GM23338 (cell line): ENCODE measurements at regions not wholly inside any gene's neighbourhood (a gene's known extent, or its start where the extent isn't known, plus 50 kb on each side); places are given as distances from the start of the nearest gene placed in this dataset.

Experiments
- ATAC-seq: fragments of 200-7000 bp; cut with Tn5 transposase; 3 replicates; pipeline ENCODE4 v1.9.1; 2020
- DNase-seq: peaks from one replicate; pipeline ENCODE4 v3.0.0-alpha.2; 2015; ENCODE audit warnings: low spot score
- H2AFZ ChIP-seq: fragments of 200-600 bp; sonication (generic); 2 replicates; pipeline ENCODE4 v1.8.0; 2016; ENCODE audit warnings: antibody characterized with exemption, mild to moderate bottlenecking, moderate library complexity
- H3F3A ChIP-seq: fragments of 200-600 bp; sonication (generic); replicated peaks from 2 replicates; pipeline ENCODE4 v1.8.0; 2017; ENCODE audit warnings: antibody characterized with exemption, mixed run types, low read depth
- H3K27ac ChIP-seq: fragments of 200-600 bp; sonication (generic); 2 replicates; pipeline ENCODE4 v1.6.1; 2016; ENCODE audit warnings: low read depth
- H3K27me3 ChIP-seq: fragments of 200-600 bp; sonication (generic); 2 replicates; pipeline ENCODE4 v1.8.0; 2016; ENCODE audit warnings: mild to moderate bottlenecking, mixed run types, moderate library complexity; ENCODE audit not compliant: insufficient read depth
- H3K36me3 ChIP-seq: fragments of 200-600 bp; sonication (generic); 2 replicates; pipeline ENCODE4 v1.8.0; 2016; ENCODE audit warnings: mild to moderate bottlenecking; ENCODE audit not compliant: insufficient read depth
- H3K4me1 ChIP-seq: fragments of 200-600 bp; sonication (generic); 2 replicates; pipeline ENCODE4 v1.8.0; 2016; ENCODE audit warnings: mild to moderate bottlenecking, moderate library complexity; ENCODE audit not compliant: insufficient read depth
- H3K4me2 ChIP-seq: fragments of 200-600 bp; sonication (generic); 2 replicates; pipeline ENCODE4 v1.7.1; 2017; ENCODE audit warnings: mixed run types
- H3K4me3 ChIP-seq: fragments of 200-600 bp; sonication (generic); 2 replicates; pipeline ENCODE4 v1.6.1; 2016; ENCODE audit warnings: mixed run types
- H3K79me2 ChIP-seq: fragments of 200-600 bp; sonication (generic); replicated peaks from 2 replicates; pipeline ENCODE4 v1.8.0; 2017; ENCODE audit warnings: mild to moderate bottlenecking; ENCODE audit not compliant: insufficient read depth
- H3K9me2 ChIP-seq: fragments of 200-600 bp; sonication (generic); 2 replicates; pipeline ENCODE4 v1.8.0; 2017; ENCODE audit not compliant: insufficient read depth
- H4K20me1 ChIP-seq: fragments of 200-600 bp; sonication (generic); replicated peaks from 2 replicates; pipeline ENCODE4 v1.8.0; 2017; ENCODE audit warnings: mild to moderate bottlenecking; ENCODE audit not compliant: insufficient read depth
- H3K27ac Mint-ChIP-seq: 2 replicates; pipeline ENCODE4 v1.8.0; 2020; ENCODE audit warnings: inconsistent platforms, mild to moderate bottlenecking, moderate library complexity, mixed read lengths
- H3K27me3 Mint-ChIP-seq: 3 replicates; pipeline ENCODE4 v1.8.0; 2022; ENCODE audit warnings: low read depth, mild to moderate bottlenecking, moderate library complexity, mixed read lengths, inconsistent platforms; ENCODE audit not compliant: insufficient read depth, poor library complexity
- H3K36me3 Mint-ChIP-seq: 3 replicates; pipeline ENCODE4 v1.8.0; 2021; ENCODE audit warnings: low read depth, mild to moderate bottlenecking, inconsistent platforms, moderate library complexity, mixed read lengths
- H3K4me1 Mint-ChIP-seq: 3 replicates; pipeline ENCODE4 v1.8.0; 2020; ENCODE audit warnings: mild to moderate bottlenecking, inconsistent platforms, mixed read lengths
- H3K4me3 Mint-ChIP-seq: 3 replicates; pipeline ENCODE4 v1.8.0; 2021; ENCODE audit warnings: moderate library complexity, mild to moderate bottlenecking, inconsistent platforms, mixed read lengths
- H3K9me3 Mint-ChIP-seq: 3 replicates; pipeline ENCODE4 v1.8.0; 2020; ENCODE audit warnings: moderate library complexity, mild to moderate bottlenecking, inconsistent platforms, mixed read lengths
- CREB1 ChIP-seq: fragments of 250-450 bp; sonication (Bioruptor Pico); IDR thresholded peaks from 2 replicates; pipeline ENCODE4 v1.5.0; 2020; ENCODE audit warnings: low read depth, mild to moderate bottlenecking, moderate library complexity
- CTCF ChIP-seq, 2 experiments: fragments of 200-600 bp in 1 of 2; sonication (generic) in 1 of 2; conservative IDR thresholded peaks; 2 replicates each; pipeline versions ENCODE4 v1.5.1 to v1.6.1; 2016 to 2017; ENCODE audit warnings: antibody characterized with exemption in 2 of 2, low read depth in 2 of 2, mild to moderate bottlenecking in 2 of 2, moderate library complexity in 1 of 2
- ETS1 ChIP-seq: IDR thresholded peaks from 2 replicates; pipeline ENCODE4 v1.6.1; 2016; ENCODE audit warnings: antibody characterized with exemption
- EZH2 ChIP-seq: fragments of 200-600 bp; sonication (generic); IDR thresholded peaks from one replicate; pipeline ENCODE4 v1.8.0; 2017; ENCODE audit warnings: antibody characterized with exemption, mild to moderate bottlenecking, low read depth; ENCODE audit not compliant: unreplicated experiment
- EZH2phosphoT487 ChIP-seq: fragments of 200-600 bp; sonication (generic); IDR thresholded peaks from one replicate; pipeline ENCODE4 v1.8.1; 2018; ENCODE audit warnings: antibody characterized with exemption; ENCODE audit not compliant: unreplicated experiment
- REST ChIP-seq: IDR thresholded peaks from one replicate; pipeline ENCODE4 v1.6.1; 2018; ENCODE audit warnings: antibody characterized with exemption; ENCODE audit not compliant: unreplicated experiment
- STAT1 ChIP-seq: IDR thresholded peaks from one replicate; pipeline ENCODE4 v1.6.1; 2016; ENCODE audit warnings: antibody characterized with exemption; ENCODE audit not compliant: unreplicated experiment
- ZNF331 ChIP-seq: fragments of 250-450 bp; sonication (Bioruptor Pico); IDR thresholded peaks from 2 replicates; pipeline ENCODE4 v1.5.0; 2020; ENCODE audit warnings: low read depth, mild to moderate bottlenecking, moderate library complexity
- TF ChIP-seq, protein P1 (sequence below): fragments of 250-450 bp; sonication (Bioruptor Pico); IDR thresholded peaks from 2 replicates; pipeline ENCODE4 v1.5.0; 2020; ENCODE audit warnings: mild to moderate bottlenecking, moderate library complexity

- H3F3A ChIP-seq = no peaks in the 10 kb centered on the region
- no peaks in the 10 kb centered on the region for H3K36me3 Mint-ChIP-seq
- H3K27ac Mint-ChIP-seq = no peak overlapping the region
- H3K4me1 Mint-ChIP-seq = no peaks in the 10 kb centered on the region
- DNase-seq = no peak
- H3K4me1 ChIP-seq = no peaks in the 10 kb centered on the region
- no peaks in the 10 kb centered on the region for H3K27me3 ChIP-seq
- no peaks in the 10 kb centered on the region for H3K36me3 ChIP-seq
- no peak overlapping the region for H2AFZ ChIP-seq
- H3K9me2 ChIP-seq = no peaks in the 10 kb centered on the region
- TF ChIP-seq REST (no peak), CREB1 (CRISPR knock-in tag) (no peak), STAT1 (no peak), EZH2phosphoT487 (no peak), ZNF331 (CRISPR knock-in tag) (no peak), ETS1 (no peak), CTCF (conservative IDR thresholded peaks at IDR 0.05; ENCODE audit: low read depth in 2 of 2) (no peak), EZH2 (no peak)
- TF ChIP-seq, protein P1, sequence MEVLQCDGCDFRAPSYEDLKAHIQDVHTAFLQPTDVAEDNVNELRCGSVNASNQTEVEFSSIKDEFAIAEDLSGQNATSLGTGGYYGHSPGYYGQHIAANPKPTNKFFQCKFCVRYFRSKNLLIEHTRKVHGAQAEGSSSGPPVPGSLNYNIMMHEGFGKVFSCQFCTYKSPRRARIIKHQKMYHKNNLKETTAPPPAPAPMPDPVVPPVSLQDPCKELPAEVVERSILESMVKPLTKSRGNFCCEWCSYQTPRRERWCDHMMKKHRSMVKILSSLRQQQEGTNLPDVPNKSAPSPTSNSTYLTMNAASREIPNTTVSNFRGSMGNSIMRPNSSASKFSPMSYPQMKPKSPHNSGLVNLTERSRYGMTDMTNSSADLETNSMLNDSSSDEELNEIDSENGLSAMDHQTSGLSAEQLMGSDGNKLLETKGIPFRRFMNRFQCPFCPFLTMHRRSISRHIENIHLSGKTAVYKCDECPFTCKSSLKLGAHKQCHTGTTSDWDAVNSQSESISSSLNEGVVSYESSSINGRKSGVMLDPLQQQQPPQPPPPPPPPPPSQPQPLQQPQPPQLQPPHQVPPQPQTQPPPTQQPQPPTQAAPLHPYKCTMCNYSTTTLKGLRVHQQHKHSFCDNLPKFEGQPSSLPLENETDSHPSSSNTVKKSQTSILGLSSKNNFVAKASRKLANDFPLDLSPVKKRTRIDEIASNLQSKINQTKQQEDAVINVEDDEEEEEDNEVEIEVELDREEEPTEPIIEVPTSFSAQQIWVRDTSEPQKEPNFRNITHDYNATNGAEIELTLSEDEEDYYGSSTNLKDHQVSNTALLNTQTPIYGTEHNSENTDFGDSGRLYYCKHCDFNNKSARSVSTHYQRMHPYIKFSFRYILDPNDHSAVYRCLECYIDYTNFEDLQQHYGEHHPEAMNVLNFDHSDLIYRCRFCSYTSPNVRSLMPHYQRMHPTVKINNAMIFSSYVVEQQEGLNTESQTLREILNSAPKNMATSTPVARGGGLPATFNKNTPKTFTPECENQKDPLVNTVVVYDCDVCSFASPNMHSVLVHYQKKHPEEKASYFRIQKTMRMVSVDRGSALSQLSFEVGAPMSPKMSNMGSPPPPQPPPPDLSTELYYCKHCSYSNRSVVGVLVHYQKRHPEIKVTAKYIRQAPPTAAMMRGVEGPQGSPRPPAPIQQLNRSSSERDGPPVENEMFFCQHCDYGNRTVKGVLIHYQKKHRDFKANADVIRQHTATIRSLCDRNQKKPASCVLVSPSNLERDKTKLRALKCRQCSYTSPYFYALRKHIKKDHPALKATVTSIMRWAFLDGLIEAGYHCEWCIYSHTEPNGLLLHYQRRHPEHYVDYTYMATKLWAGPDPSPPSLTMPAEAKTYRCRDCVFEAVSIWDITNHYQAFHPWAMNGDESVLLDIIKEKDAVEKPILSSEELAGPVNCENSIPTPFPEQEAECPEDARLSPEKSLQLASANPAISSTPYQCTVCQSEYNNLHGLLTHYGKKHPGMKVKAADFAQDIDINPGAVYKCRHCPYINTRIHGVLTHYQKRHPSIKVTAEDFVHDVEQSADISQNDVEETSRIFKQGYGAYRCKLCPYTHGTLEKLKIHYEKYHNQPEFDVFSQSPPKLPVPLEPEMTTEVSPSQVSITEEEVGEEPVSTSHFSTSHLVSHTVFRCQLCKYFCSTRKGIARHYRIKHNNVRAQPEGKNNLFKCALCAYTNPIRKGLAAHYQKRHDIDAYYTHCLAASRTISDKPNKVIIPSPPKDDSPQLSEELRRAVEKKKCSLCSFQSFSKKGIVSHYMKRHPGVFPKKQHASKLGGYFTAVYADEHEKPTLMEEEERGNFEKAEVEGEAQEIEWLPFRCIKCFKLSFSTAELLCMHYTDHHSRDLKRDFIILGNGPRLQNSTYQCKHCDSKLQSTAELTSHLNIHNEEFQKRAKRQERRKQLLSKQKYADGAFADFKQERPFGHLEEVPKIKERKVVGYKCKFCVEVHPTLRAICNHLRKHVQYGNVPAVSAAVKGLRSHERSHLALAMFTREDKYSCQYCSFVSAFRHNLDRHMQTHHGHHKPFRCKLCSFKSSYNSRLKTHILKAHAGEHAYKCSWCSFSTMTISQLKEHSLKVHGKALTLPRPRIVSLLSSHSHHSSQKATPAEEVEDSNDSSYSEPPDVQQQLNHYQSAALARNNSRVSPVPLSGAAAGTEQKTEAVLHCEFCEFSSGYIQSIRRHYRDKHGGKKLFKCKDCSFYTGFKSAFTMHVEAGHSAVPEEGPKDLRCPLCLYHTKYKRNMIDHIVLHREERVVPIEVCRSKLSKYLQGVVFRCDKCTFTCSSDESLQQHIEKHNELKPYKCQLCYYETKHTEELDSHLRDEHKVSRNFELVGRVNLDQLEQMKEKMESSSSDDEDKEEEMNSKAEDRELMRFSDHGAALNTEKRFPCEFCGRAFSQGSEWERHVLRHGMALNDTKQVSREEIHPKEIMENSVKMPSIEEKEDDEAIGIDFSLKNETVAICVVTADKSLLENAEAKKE (CRISPR knock-in tag) = no peak
- H3K27ac ChIP-seq = no peak overlapping the region
- no peak for ATAC-seq
- H3K9me3 Mint-ChIP-seq = no peaks in the 10 kb centered on the region
- no peaks in the 10 kb centered on the region for H4K20me1 ChIP-seq
- no peaks in the 10 kb centered on the region for H3K79me2 ChIP-seq
- H3K4me3 Mint-ChIP-seq = no peak overlapping the region
- no peak overlapping the region for H3K4me2 ChIP-seq
- H3K27me3 Mint-ChIP-seq = no peaks in the 10 kb centered on the region
- H3K4me3 ChIP-seq = no peak overlapping the region
Observed at GRCh38 chr2:18668221-18668620, 78.9 kb upstream of the NT5C1B start.
